ENCODE measurements at regions not wholly inside any gene's neighbourhood (a gene's known extent, or its start where the extent isn't known, plus 50 kb on each side); places are given as distances from the start of the nearest gene placed in this dataset.

- TF ChIP-seq MYNN (tag by site-specific recombination; IDR thresholded peaks at IDR 0.05; ENCODE audit: borderline replicate concordance) (no peak), CTCF (tag by site-specific recombination; IDR thresholded peaks at IDR 0.05) (no peak), ZBTB8A (tag by site-specific recombination; IDR thresholded peaks at IDR 0.05) (no peak), ZNF274 (IDR thresholded peaks at IDR 0.05; ENCODE audit: low read length) (no peak), ZNF274 (tag by site-specific recombination; IDR thresholded peaks at IDR 0.05; ENCODE audit: borderline replicate concordance) (no peak), ZNF501 (tag by site-specific recombination; IDR thresholded peaks at IDR 0.05) (no peak), ZBTB10 (tag by site-specific recombination; IDR thresholded peaks at IDR 0.05) (no peak), REST (tag by site-specific recombination; IDR thresholded peaks at IDR 0.05) (no peak), ZNF600 (tag by site-specific recombination; IDR thresholded peaks at IDR 0.05) (no peak), ZBTB20 (tag by site-specific recombination; IDR thresholded peaks at IDR 0.05) (no peak)
Measured at GRCh38 chr2:176621350-176621749, 352.1 kb downstream of the MTX2 start.
